ENCODE measurements at regions not wholly inside any gene's neighbourhood (a gene's known extent, or its start where the extent isn't known, plus 50 kb on each side); places are given as distances from the start of the nearest gene placed in this dataset.

- no peak overlapping the region for H3K27ac ChIP-seq
- DNase-seq (ENCODE audit: low spot score): no peak
- TF ChIP-seq, protein P1, sequence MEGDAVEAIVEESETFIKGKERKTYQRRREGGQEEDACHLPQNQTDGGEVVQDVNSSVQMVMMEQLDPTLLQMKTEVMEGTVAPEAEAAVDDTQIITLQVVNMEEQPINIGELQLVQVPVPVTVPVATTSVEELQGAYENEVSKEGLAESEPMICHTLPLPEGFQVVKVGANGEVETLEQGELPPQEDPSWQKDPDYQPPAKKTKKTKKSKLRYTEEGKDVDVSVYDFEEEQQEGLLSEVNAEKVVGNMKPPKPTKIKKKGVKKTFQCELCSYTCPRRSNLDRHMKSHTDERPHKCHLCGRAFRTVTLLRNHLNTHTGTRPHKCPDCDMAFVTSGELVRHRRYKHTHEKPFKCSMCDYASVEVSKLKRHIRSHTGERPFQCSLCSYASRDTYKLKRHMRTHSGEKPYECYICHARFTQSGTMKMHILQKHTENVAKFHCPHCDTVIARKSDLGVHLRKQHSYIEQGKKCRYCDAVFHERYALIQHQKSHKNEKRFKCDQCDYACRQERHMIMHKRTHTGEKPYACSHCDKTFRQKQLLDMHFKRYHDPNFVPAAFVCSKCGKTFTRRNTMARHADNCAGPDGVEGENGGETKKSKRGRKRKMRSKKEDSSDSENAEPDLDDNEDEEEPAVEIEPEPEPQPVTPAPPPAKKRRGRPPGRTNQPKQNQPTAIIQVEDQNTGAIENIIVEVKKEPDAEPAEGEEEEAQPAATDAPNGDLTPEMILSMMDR (IDR thresholded peaks at IDR 0.05): no peak
- no peaks in the 10 kb centered on the region for H3K9me3 ChIP-seq
- no peaks in the 10 kb centered on the region for H3K36me3 ChIP-seq
- H3K4me3 ChIP-seq: no peak overlapping the region
- H3K4me1 ChIP-seq: no peaks in the 10 kb centered on the region
- H3K27me3 ChIP-seq: no peaks in the 10 kb centered on the region
Measured at GRCh38 chrX:147788641-147789350, 122.9 kb upstream of the FMR1 start.

DNA sequence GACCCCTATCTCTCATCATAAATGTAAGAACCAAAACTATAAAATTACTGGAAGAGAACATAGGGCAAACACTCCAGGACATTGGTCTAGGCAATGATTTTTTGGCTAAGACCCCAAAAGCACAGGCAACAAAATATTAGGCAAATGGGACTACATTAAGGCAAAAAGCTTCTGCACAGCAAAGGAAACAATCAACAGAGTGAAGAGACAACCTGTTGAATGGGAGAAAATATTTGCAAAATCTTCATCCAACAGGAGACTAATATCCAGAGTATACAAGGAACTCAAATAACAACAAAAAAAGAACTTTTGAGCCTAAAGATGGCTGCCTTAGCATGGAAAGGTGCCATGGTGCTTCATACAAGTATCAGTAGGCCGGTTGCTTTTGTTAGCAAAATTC, 111.1 kb upstream of the FMR1 start:
- TF ChIP-seq, protein P1 (IDR thresholded peaks at IDR 0.05): no peak

DNA sequence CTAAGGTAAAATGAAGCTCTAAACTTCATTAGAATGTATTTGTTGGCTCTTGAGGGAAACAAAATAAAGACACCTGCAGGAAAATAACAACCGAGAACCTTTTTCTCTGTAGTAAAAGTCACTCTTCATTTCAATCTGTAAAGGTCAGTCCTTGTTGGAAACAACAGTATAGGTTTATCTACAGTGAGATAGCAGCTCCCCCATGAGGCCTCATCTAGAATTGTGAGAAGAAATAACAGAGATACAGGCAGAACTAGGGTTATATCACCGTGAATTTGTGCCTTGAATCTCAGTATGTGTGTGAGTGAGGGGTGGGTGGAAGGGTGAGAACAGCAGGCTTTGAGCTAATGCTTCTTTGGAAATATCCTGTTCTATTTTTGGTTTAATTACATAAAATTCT, 107.8 kb upstream of the FMR1 start:
- no peaks in the 10 kb centered on the region for H3K4me1 ChIP-seq
- H3K9me3 ChIP-seq: no peaks in the 10 kb centered on the region
- TF ChIP-seq, protein P1 (IDR thresholded peaks at IDR 0.05): peak in 1 of 2 donors; percentile 38
- no peaks in the 10 kb centered on the region for H3K27me3 ChIP-seq
- H3K36me3 ChIP-seq: no peaks in the 10 kb centered on the region
- no peak for DNase-seq (ENCODE audit: low spot score)
- no peak overlapping the region for H3K27ac ChIP-seq
- no peak overlapping the region for H3K4me3 ChIP-seq

More for the DNA sequence above, 111.1 kb upstream of the FMR1 start:
- H3K36me3 ChIP-seq: no peaks in the 10 kb centered on the region
- no peaks in the 10 kb centered on the region for H3K4me1 ChIP-seq
- no peaks in the 10 kb centered on the region for H3K27me3 ChIP-seq
- DNase-seq (ENCODE audit: low spot score): no peak
- H3K4me3 ChIP-seq: no peak overlapping the region
- no peak overlapping the region for H3K27ac ChIP-seq
- H3K9me3 ChIP-seq: no peaks in the 10 kb centered on the region

DNA sequence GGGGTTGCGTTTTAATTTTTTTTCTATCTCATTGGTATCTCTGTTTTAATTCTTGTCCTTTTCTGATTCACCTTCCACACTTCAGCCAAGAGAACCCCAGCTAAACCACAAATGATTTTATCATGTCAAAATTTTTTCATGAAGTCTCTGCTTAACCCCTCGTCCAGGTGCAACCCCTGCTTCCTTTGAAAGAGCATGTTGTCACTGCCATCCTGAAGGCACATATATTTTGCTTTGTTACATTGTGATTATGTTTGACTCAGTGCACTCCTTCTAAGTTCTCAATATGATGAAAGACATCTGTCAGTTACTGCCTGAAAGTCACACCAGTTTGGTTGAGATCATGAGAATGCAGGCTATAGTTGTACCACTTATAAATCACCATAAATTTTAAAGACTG, 99.9 kb upstream of the FMR1 start:
- no peak for DNase-seq (ENCODE audit: low spot score)
- Histone ChIP-seq H3K27me3 (no peaks in the 10 kb centered on the region), H3K9me3 (no peaks in the 10 kb centered on the region), H3K36me3 (no peaks in the 10 kb centered on the region), H3K27ac (no peak overlapping the region), H3K4me1 (no peaks in the 10 kb centered on the region), H3K4me3 (no peak overlapping the region)
- TF ChIP-seq, protein P1 (IDR thresholded peaks at IDR 0.05): no peak

GRCh38 chrX:147827070-147827469, 84.6 kb upstream of the FMR1 start:
- no peak overlapping the region for H3K27ac ChIP-seq
- no peak overlapping the region for H3K4me3 ChIP-seq
- no peaks in the 10 kb centered on the region for H3K27me3 ChIP-seq
- DNase-seq (ENCODE audit: low spot score): no peak
- peaks cover 0 to 11% of the 10 kb centered on the region in 2 donors for H3K9me3 ChIP-seq
- H3K4me1 ChIP-seq: no peaks in the 10 kb centered on the region
- no peaks in the 10 kb centered on the region for H3K36me3 ChIP-seq
- TF ChIP-seq, protein P1 (IDR thresholded peaks at IDR 0.05): no peak

GRCh38 chrX:147828719-147829118, 83.0 kb upstream of the FMR1 start:
- H3K36me3 ChIP-seq: no peaks in the 10 kb centered on the region
- H3K4me3 ChIP-seq: no peak overlapping the region
- TF ChIP-seq, protein P1 (IDR thresholded peaks at IDR 0.05): no peak
- H3K4me1 ChIP-seq: no peaks in the 10 kb centered on the region
- no peak overlapping the region for H3K27ac ChIP-seq
- no peak for DNase-seq (ENCODE audit: low spot score)
- peaks cover 0 to 11% of the 10 kb centered on the region in 2 donors for H3K9me3 ChIP-seq
- H3K27me3 ChIP-seq: no peaks in the 10 kb centered on the region
